Activated T-helper 17 cell treated with anti-CD3 and anti-CD28 coated beads, Interleukin-2, amount 50 U/mL, for 72 hours (primary cell): ENCODE measurements at regions not wholly inside any gene's neighbourhood (a gene's known extent, or its start where the extent isn't known, plus 50 kb on each side); places are given as distances from the start of the nearest gene placed in this dataset.
A peak's percentile ranks its signal among the peaks of the same experiment; 100 is the strongest.

ENCODE experiments used
- ATAC-seq: fragments of 150-1000 bp; cut with Tn5 transposase; replicated peaks from 2 replicates; pipeline ENCODE4 v1.10.0; 2021; ENCODE audit warnings: mild to moderate bottlenecking, moderate library complexity
- H3K27ac Mint-ChIP-seq: one replicate; pipeline ENCODE4 v1.8.0; 2022; ENCODE audit warnings: mixed read lengths
- H3K27me3 Mint-ChIP-seq: one replicate; pipeline ENCODE4 v1.8.0; 2022; ENCODE audit warnings: mixed read lengths
- H3K36me3 Mint-ChIP-seq: one replicate; pipeline ENCODE4 v1.8.0; 2022; ENCODE audit warnings: low read depth, mild to moderate bottlenecking, mixed read lengths
- H3K4me1 Mint-ChIP-seq: one replicate; pipeline ENCODE4 v1.8.0; 2022; ENCODE audit warnings: mixed read lengths
- H3K4me3 Mint-ChIP-seq: one replicate; pipeline ENCODE4 v1.8.0; 2022; ENCODE audit warnings: mild to moderate bottlenecking, mixed read lengths
- H3K9me3 Mint-ChIP-seq: one replicate; pipeline ENCODE4 v1.8.0; 2022; ENCODE audit warnings: mixed read lengths

GRCh38 chr1:162982364-162982763 is 86.8 kb upstream of the RGS4 start:
- Mint-ChIP-seq H3K27ac (no peak overlapping the region), H3K4me1 (no peaks in the 10 kb centered on the region)
- no peak for ATAC-seq

GRCh38 chr1:162977944-162978568 is 91.1 kb upstream of the RGS4 start:
- no peak for ATAC-seq

More at GRCh38 chr1:162982364-162982763, 86.8 kb upstream of the RGS4 start:
- no peak overlapping the region for H3K4me3 Mint-ChIP-seq
- H3K27me3 Mint-ChIP-seq = peaks cover 19% of the 10 kb centered on the region
- H3K36me3 Mint-ChIP-seq = no peaks in the 10 kb centered on the region
- H3K9me3 Mint-ChIP-seq = no peaks in the 10 kb centered on the region

GRCh38 chr1:162976628-162977027 is 92.5 kb upstream of the RGS4 start:
- no peak overlapping the region for H3K4me3 Mint-ChIP-seq
- H3K36me3 Mint-ChIP-seq = no peaks in the 10 kb centered on the region
- no peak overlapping the region for H3K27ac Mint-ChIP-seq
- peaks cover 7% of the 10 kb centered on the region for H3K9me3 Mint-ChIP-seq
- no peaks in the 10 kb centered on the region for H3K4me1 Mint-ChIP-seq
- no peak for ATAC-seq
- H3K27me3 Mint-ChIP-seq = peaks cover 15% of the 10 kb centered on the region

More at GRCh38 chr1:162977944-162978568, 91.1 kb upstream of the RGS4 start:
- Mint-ChIP-seq H3K4me3 (no peak overlapping the region), H3K36me3 (no peaks in the 10 kb centered on the region), H3K4me1 (no peaks in the 10 kb centered on the region), H3K27me3 (peaks cover 8% of the 10 kb centered on the region), H3K27ac (no peak overlapping the region), H3K9me3 (no peaks in the 10 kb centered on the region)

- no peak overlapping the region for H3K4me3 Mint-ChIP-seq
- H3K27ac Mint-ChIP-seq = no peak overlapping the region
- ATAC-seq = no peak
- H3K9me3 Mint-ChIP-seq = peaks cover 7% of the 10 kb centered on the region
- H3K27me3 Mint-ChIP-seq = peaks cover 15% of the 10 kb centered on the region
- no peaks in the 10 kb centered on the region for H3K4me1 Mint-ChIP-seq
- no peaks in the 10 kb centered on the region for H3K36me3 Mint-ChIP-seq
These were observed 94.4 kb upstream of the RGS4 start for GRCh38 chr1:162974810-162975209.

- no peaks in the 10 kb centered on the region for H3K4me1 Mint-ChIP-seq
- no peak overlapping the region for H3K4me3 Mint-ChIP-seq
- no peak overlapping the region for H3K27ac Mint-ChIP-seq
- peaks cover 12% of the 10 kb centered on the region for H3K27me3 Mint-ChIP-seq
- H3K36me3 Mint-ChIP-seq = no peaks in the 10 kb centered on the region
- peaks cover 7% of the 10 kb centered on the region for H3K9me3 Mint-ChIP-seq
- no peak for ATAC-seq
These were observed 95.8 kb upstream of the RGS4 start for GRCh38 chr1:162973381-162973795.

GRCh38 chr1:162972773-162973172 is 96.4 kb upstream of the RGS4 start:
- Mint-ChIP-seq H3K27me3 (peaks cover 12% of the 10 kb centered on the region), H3K27ac (no peak overlapping the region), H3K4me3 (no peak overlapping the region), H3K9me3 (peaks cover 7% of the 10 kb centered on the region), H3K4me1 (no peaks in the 10 kb centered on the region), H3K36me3 (no peaks in the 10 kb centered on the region)
- no peak for ATAC-seq

GRCh38 chr1:162970021-162970420 is 99.1 kb upstream of the RGS4 start:
- no peak for ATAC-seq
- peaks cover 12% of the 10 kb centered on the region for H3K27me3 Mint-ChIP-seq
- no peak overlapping the region for H3K27ac Mint-ChIP-seq
- no peaks in the 10 kb centered on the region for H3K36me3 Mint-ChIP-seq
- peaks cover 7% of the 10 kb centered on the region for H3K9me3 Mint-ChIP-seq
- no peaks in the 10 kb centered on the region for H3K4me1 Mint-ChIP-seq
- no peak overlapping the region for H3K4me3 Mint-ChIP-seq

- Mint-ChIP-seq H3K27me3 (peaks cover 4% of the 10 kb centered on the region), H3K4me3 (no peak overlapping the region), H3K9me3 (no peaks in the 10 kb centered on the region), H3K4me1 (no peaks in the 10 kb centered on the region), H3K27ac (no peak overlapping the region), H3K36me3 (no peaks in the 10 kb centered on the region)
- no peak for ATAC-seq
These were observed 102.5 kb upstream of the RGS4 start for GRCh38 chr1:162966613-162967012.

GRCh38 chr1:162964901-162965300 is 103.9 kb upstream of the CCDC190 start:
- no peaks in the 10 kb centered on the region for H3K9me3 Mint-ChIP-seq
- H3K4me3 Mint-ChIP-seq = no peak overlapping the region
- ATAC-seq = no peak
- H3K27ac Mint-ChIP-seq = no peak overlapping the region
- no peaks in the 10 kb centered on the region for H3K36me3 Mint-ChIP-seq
- peaks cover 4% of the 10 kb centered on the region for H3K27me3 Mint-ChIP-seq
- no peaks in the 10 kb centered on the region for H3K4me1 Mint-ChIP-seq

GRCh38 chr1:162956922-162957321 is 95.9 kb upstream of the CCDC190 start:
- H3K27ac Mint-ChIP-seq = no peak overlapping the region
- H3K4me3 Mint-ChIP-seq = no peak overlapping the region
- ATAC-seq = no peak
- peaks cover 20% of the 10 kb centered on the region for H3K27me3 Mint-ChIP-seq
- H3K9me3 Mint-ChIP-seq = no peaks in the 10 kb centered on the region
- no peaks in the 10 kb centered on the region for H3K4me1 Mint-ChIP-seq
- no peaks in the 10 kb centered on the region for H3K36me3 Mint-ChIP-seq

GRCh38 chr1:162954824-162955223 is 93.8 kb upstream of the CCDC190 start:
- no peaks in the 10 kb centered on the region for H3K4me1 Mint-ChIP-seq
- no peak overlapping the region for H3K27ac Mint-ChIP-seq
- H3K27me3 Mint-ChIP-seq = peaks cover 20% of the 10 kb centered on the region
- ATAC-seq = no peak
- H3K4me3 Mint-ChIP-seq = no peak overlapping the region
- H3K36me3 Mint-ChIP-seq = no peaks in the 10 kb centered on the region
- H3K9me3 Mint-ChIP-seq = no peaks in the 10 kb centered on the region

GRCh38 chr1:162952956-162953355 is 92.0 kb upstream of the CCDC190 start:
- no peak for ATAC-seq
- H3K9me3 Mint-ChIP-seq = no peaks in the 10 kb centered on the region
- no peaks in the 10 kb centered on the region for H3K36me3 Mint-ChIP-seq
- H3K27ac Mint-ChIP-seq = no peak overlapping the region
- H3K4me1 Mint-ChIP-seq = no peaks in the 10 kb centered on the region
- peaks cover 16% of the 10 kb centered on the region for H3K27me3 Mint-ChIP-seq
- H3K4me3 Mint-ChIP-seq = no peak overlapping the region

GRCh38 chr1:162951553-162952315 is 90.8 kb upstream of the CCDC190 start:
- peaks cover 6% of the 10 kb centered on the region for H3K27me3 Mint-ChIP-seq
- H3K27ac Mint-ChIP-seq = no peak overlapping the region
- no peaks in the 10 kb centered on the region for H3K9me3 Mint-ChIP-seq
- no peak overlapping the region for H3K4me3 Mint-ChIP-seq
- no peaks in the 10 kb centered on the region for H3K4me1 Mint-ChIP-seq
- no peaks in the 10 kb centered on the region for H3K36me3 Mint-ChIP-seq
- ATAC-seq = peak; percentile 77

- Mint-ChIP-seq H3K9me3 (no peaks in the 10 kb centered on the region), H3K27ac (no peak overlapping the region), H3K4me1 (no peaks in the 10 kb centered on the region), H3K36me3 (no peaks in the 10 kb centered on the region), H3K27me3 (peaks cover 6% of the 10 kb centered on the region), H3K4me3 (no peak overlapping the region)
- no peak for ATAC-seq
These were observed 89.2 kb upstream of the CCDC190 start for GRCh38 chr1:162950187-162950586.

- H3K4me1 Mint-ChIP-seq = no peaks in the 10 kb centered on the region
These were observed 85.7 kb upstream of the CCDC190 start for GRCh38 chr1:162946701-162947100.

More at GRCh38 chr1:162946701-162947100, 85.7 kb upstream of the CCDC190 start:
- Mint-ChIP-seq H3K4me3 (no peak overlapping the region), H3K27ac (no peak overlapping the region), H3K36me3 (no peaks in the 10 kb centered on the region), H3K27me3 (peaks cover 8% of the 10 kb centered on the region), H3K9me3 (no peaks in the 10 kb centered on the region)
- no peak for ATAC-seq
